Transverse colon (tissue), 4 donors: ENCODE measurements at regions not wholly inside any gene's neighbourhood (a gene's known extent, or its start where the extent isn't known, plus 50 kb on each side); places are given as distances from the start of the nearest gene placed in this dataset.

Experiments used
- POLR2A ChIP-seq: fragments of 450-650 bp; IDR thresholded peaks from one replicate; pipeline ENCODE4 v1.6.1; 2016; ENCODE audit warnings: antibody characterized with exemption, mild to moderate bottlenecking, moderate library complexity
- POLR2AphosphoS5 ChIP-seq, 3 donors: sonication (generic); formaldehyde crosslinking; IDR thresholded peaks; one replicate each; pipeline ENCODE4 v1.6.1; 2016; ENCODE audit warnings: antibody characterized with exemption in 3 of 3
- TF ChIP-seq, protein P1 (sequence below), 5 experiments: fragments of 200-600 bp in 3 of 5; fragments of 450-650 bp in 2 of 5; sonication (generic) in 3 of 5; IDR thresholded peaks; 1 replicate in 2 of 5; 2 replicates in 3 of 5; pipeline ENCODE4 v1.5.1; 2016 to 2017; ENCODE audit warnings: antibody characterized with exemption in 5 of 5, inconsistent platforms in 3 of 5, mild to moderate bottlenecking in 2 of 5, moderate library complexity in 1 of 5

GRCh38 chr14:98964171-98964570 is 307.8 kb downstream of the BCL11B start:
- TF ChIP-seq POLR2A (no peak), POLR2AphosphoS5 (IDR thresholded peaks at IDR 0.05) (no peak)
- TF ChIP-seq, protein P1, sequence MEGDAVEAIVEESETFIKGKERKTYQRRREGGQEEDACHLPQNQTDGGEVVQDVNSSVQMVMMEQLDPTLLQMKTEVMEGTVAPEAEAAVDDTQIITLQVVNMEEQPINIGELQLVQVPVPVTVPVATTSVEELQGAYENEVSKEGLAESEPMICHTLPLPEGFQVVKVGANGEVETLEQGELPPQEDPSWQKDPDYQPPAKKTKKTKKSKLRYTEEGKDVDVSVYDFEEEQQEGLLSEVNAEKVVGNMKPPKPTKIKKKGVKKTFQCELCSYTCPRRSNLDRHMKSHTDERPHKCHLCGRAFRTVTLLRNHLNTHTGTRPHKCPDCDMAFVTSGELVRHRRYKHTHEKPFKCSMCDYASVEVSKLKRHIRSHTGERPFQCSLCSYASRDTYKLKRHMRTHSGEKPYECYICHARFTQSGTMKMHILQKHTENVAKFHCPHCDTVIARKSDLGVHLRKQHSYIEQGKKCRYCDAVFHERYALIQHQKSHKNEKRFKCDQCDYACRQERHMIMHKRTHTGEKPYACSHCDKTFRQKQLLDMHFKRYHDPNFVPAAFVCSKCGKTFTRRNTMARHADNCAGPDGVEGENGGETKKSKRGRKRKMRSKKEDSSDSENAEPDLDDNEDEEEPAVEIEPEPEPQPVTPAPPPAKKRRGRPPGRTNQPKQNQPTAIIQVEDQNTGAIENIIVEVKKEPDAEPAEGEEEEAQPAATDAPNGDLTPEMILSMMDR (IDR thresholded peaks at IDR 0.05): no peak
